Stimulated activated CD8-positive, alpha-beta memory T cell treated with anti-CD3 and anti-CD28 coated beads, Interleukin-2, amount 100 ng/mL, for 1 hour (primary cell): ENCODE measurements at regions not wholly inside any gene's neighbourhood (a gene's known extent, or its start where the extent isn't known, plus 50 kb on each side); places are given as distances from the start of the nearest gene placed in this dataset.
"Not testable (repeated sequence)": the region's sequence is repeated elsewhere in the genome, so short reads cannot be mapped to it uniquely, and the experiment has no call there.

Experiments
- DNase-seq, 2 donors: peaks; one replicate each; pipeline ENCODE4 v3.0.0-alpha.2; 2020; ENCODE audit warnings: low read depth in 2 of 2

- peak; percentile 26 to 50 for DNase-seq
Observed at GRCh38 chr16:85275533-85276249, 163.4 kb upstream of the CIBAR2 start.

DNA sequence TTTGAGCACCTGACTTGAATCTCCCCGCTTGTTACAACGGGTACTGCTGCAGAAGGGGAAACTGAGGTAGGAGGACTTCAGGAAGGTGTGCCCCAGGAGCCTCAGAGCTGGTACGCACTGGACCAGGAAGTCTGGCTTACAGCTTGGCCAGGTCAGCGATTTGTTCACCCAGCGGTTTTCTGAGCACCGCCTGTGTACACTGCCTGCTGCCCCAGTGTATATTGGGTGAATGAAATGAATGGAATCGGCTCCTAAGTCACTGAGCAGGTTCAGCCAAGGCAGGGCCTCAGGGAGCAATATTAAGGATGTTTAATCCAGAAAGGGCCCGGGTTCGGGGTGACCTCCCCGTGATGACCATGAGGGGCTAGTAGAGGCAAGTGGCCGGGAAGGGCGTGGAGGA, 164.0 kb upstream of the CIBAR2 start:
- no peak for DNase-seq

GRCh38 chr16:85276721-85277120, 164.4 kb upstream of the CIBAR2 start:
- no peak for DNase-seq

DNA sequence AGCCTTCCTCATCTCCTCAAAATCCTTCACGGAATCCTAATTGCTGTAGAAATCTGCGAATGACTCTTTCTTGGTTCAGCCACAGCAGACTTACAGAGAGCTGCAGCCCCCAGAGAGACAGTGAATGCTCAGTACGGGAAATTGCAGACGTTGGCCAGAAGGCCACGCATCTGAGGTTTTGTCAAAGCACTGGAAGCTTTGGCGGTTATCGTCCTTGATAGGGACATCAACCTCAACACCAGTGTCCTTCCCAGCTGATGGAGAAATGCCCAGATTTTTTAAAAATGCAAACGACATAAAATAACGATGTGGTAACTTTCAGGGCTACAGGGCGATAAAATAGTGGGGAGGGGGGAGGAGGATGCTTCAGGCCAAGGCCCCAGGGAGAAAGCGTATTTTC, 166.6 kb upstream of the CIBAR2 start:
- no peak for DNase-seq

DNA sequence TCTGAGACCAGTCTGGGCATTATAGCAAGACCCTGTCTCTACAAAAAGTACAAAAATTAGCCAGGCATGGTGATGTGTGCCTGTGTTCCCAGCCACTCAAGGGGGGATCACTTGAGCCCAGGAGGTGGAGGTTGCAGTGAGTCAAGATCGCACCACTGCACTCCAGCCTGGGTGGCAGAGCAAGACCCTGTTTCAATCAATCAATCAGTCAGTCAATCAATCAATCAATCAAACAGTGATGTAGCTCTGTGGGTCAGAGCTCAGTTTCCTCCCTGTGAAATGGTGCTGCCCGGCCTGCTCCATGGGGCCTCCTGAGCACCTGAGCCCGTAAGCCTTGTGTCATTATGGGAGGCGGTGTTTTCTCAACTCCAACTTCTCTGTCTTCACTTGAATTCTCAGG, 167.1 kb upstream of the CIBAR2 start:
- DNase-seq = no peak

- DNase-seq = no peak
Observed at GRCh38 chr16:85279825-85280545, 167.7 kb upstream of the CIBAR2 start.

GRCh38 chr16:85281181-85281580, 168.9 kb upstream of the CIBAR2 start:
- DNase-seq = no peak

- no peak for DNase-seq
Observed at GRCh38 chr16:85282842-85283241, 170.6 kb upstream of the CIBAR2 start.

DNA sequence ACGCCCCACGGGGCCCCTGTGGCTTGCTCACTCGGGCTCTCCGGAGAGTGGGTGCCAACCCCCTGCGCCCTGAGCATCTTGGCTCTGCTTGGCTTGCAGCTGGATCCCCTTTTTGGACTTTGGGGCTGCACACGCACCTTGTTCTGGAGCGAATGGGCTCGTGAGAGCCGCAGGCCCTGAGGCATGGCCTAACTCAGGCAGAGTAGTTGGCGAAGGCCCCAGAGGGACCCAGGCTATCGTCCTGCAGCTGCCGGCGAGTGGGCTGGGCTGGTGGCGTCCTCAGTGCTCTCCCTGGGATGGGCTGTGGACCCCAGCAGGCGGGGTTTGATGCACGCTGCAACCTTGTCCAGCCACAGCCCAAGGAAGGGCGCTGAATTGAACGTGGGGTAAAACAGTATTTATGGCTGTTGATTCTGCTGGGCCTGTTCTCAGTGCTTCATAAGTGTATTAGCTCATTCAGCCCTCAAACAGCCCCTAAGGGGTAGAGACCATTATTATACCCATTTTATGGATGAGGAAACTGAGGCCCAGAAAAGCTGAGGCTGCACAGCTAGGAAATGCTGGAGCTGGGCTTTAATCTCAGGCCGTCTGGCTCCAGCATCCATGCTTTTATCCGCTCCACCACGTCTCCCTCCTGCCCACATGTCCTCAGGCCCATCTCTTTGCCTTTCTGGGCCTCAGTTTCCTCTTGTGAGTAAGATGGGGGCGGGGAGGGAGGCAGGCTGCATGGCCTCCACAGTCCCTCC, 171.2 kb upstream of the CIBAR2 start:
- DNase-seq = no peak

DNA sequence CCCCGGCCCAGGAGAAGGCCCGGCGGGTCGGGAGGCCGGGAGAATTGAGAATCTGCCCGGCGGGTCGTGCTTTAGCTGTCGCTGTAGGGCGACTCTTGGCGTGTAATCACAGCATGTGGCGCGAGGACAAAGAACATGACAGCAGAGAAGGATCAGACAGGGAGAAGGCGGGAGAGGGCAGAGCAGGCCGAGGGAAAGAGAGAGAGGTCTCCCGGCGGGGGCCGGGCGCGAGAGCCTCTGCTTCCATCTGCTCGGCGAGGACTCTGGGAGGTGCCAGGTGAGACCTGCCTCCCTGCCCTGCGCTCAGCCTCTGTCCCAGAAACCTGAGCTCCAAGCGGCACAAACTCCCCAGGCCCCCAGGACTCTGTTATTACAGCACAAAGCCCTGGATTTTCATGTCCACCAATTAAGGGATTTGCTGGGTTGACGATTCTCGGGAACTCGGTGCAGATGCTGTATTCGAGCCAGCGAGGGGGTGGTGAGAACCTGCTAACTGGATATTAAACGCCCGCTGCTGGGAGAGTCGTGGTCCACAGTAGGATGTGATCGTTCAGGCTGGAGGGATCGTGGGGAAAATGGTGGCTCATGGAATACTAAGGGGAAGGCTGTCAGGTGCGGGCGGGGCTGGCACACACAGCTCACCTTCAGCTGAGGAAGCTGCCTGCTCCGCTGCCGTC, 172.0 kb upstream of the CIBAR2 start:
- DNase-seq = no peak

DNA sequence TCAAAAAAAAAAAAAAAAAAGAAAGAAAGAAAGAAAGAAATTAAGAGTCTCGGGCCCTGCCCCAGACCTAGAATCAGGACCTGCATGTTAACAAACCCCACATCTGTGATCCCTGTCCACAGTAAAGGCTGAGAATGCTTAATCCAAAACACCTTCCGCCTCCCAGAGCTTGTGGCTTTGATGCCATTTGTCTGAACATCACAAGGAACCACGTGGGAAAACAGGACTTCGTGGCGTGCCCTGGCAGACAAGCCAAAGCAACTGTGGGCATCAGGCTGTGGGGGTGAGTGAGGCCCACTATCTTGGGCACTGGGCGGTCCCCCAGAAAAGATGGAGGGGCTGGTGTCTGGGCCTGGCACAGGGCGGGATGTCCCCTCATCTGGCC, 173.4 kb upstream of the CIBAR2 start:
- DNase-seq = no peak

GRCh38 chr16:85286066-85286831, 174.0 kb upstream of the CIBAR2 start:
- no peak for DNase-seq

DNA sequence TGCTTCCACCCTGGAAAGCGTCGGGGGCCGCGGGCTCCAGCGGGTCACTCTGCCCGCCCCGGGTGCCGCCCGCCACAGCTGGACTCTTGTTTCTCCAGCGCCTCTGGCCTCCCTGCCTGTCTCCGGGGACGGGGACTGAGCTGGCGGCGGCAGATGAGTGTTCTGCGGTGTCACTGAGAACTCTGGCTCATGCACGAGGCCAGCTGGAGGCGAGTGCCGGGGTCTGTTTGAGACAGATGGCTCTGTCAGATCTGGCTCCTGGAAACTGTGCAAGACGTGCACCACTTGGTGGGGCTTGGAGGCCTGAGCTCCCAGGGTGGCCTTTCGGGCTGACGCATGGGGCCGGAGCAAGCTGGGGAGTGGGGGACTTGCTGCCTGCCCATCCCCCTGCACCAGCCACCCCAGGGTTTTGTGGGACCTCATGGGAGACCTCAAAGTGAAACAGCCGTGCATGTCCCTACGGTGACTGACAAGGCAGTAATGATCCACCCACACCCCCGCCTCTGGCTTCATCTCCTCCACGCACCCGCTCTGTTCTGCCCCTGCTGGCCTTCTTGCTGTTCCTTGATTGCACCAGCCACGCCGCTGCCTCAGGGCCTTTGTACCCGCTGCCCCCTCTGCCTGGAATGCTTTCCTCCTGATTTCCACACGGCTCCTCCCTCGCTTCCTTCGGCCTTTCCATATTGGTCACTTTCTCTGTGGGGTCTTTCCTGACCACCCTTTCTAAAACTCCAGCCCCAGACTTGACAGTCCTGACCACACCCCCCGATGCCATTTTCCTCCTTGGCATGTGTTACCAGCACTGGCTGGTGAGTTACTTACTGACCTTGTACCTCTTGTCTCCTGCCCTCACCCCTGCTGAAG, 174.9 kb upstream of the CIBAR2 start:
- DNase-seq = no peak

- DNase-seq = not testable (repeated sequence)
Observed at GRCh38 chr16:85287815-85288109, 175.5 kb upstream of the CIBAR2 start.

DNA sequence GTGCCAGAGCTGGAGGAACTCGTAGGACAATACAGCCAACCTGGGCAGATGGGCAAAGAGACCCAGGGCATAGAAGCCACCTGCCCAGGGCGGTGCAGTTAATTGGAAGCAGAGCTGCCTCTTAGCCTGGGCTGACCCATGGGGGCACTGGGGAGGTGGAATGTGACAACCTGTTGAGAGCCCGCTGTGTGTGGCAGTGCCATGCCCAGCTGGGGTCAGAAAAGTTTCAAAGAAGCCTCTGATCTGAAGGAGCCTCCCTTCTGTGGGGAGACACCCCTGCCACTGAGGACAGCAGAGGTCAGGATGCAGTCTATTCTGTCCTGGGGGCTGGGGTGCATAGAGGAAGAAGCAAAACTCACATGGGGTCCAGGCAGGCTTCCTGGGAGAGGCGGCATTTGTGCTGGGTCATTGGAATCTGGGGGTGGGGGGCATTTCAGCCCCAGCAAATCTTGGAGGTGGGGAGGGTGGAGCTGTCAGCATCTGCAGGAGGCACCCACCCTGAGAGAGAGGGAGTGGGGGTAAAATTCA, 176.1 kb upstream of the CIBAR2 start:
- no peak for DNase-seq

GRCh38 chr16:85288869-85289660, 176.8 kb upstream of the CIBAR2 start:
- DNase-seq = no peak

GRCh38 chr16:85289760-85290625, 177.7 kb upstream of the CIBAR2 start:
- no peak for DNase-seq

GRCh38 chr16:85290626-85291301, 178.5 kb upstream of the CIBAR2 start:
- DNase-seq = no peak
